GM23248 (cell line): ENCODE measurements at regions not wholly inside any gene's neighbourhood (a gene's known extent, or its start where the extent isn't known, plus 50 kb on each side); places are given as distances from the start of the nearest gene placed in this dataset.

Source experiments
- EZH2 ChIP-seq: fragments of 200-600 bp; sonication (generic); IDR thresholded peaks from 2 replicates; pipeline ENCODE4 v1.6.1; 2018; ENCODE audit warnings: antibody characterized with exemption, mild to moderate bottlenecking; ENCODE audit not compliant: insufficient read depth, poor library complexity, severe bottlenecking
- EZH2phosphoT487 ChIP-seq: fragments of 200-600 bp; sonication (generic); IDR thresholded peaks from 2 replicates; pipeline ENCODE4 v1.6.1; 2018; ENCODE audit warnings: antibody characterized with exemption, moderate library complexity, mild to moderate bottlenecking, low read depth; ENCODE audit not compliant: insufficient read depth

DNA sequence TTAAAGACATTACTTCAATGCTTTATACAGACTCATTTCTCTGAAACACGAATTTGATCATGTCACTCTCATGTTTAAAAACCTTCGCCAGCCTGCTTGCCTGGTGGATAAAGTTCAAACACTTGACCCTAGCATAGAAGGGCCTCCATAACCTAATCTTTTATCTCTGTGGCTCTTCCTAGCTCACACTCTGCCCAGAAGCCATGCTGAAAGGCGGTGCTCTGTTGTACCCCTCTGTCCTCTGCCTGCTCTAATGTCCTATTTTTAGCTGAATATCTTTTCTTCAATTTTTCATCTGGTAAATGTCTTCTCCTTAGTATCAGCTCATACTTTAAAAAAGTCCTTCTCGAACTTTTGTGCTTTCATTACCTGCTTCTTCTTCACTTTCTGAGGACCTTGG lies 302.6 kb upstream of the BOD1L1 start:
- TF ChIP-seq EZH2, result no peak
- TF ChIP-seq EZH2phosphoT487, result no peak
